Esophagus (tissue), 2 donors: ENCODE measurements at regions not wholly inside any gene's neighbourhood (a gene's known extent, or its start where the extent isn't known, plus 50 kb on each side); places are given as distances from the start of the nearest gene placed in this dataset.
"Not testable (repeated sequence)": the region's sequence is repeated elsewhere in the genome, so short reads cannot be mapped to it uniquely, and the experiment has no call there.

ENCODE experiments used
- H3K27ac ChIP-seq, 2 donors: one replicate each; pipeline ENCODE4 v1.5.1; 2013; ENCODE audit warnings: low read depth in 2 of 2, mild to moderate bottlenecking in 2 of 2, inconsistent platforms in 1 of 2, low read length in 1 of 2, moderate library complexity in 1 of 2
- H3K27me3 ChIP-seq, 2 donors: one replicate each; pipeline ENCODE4 v1.6.1; 2013; ENCODE audit warnings: low read length in 2 of 2, control low read depth in 1 of 2, mild to moderate bottlenecking in 1 of 2; ENCODE audit not compliant: insufficient read depth in 2 of 2, control insufficient read depth in 1 of 2
- H3K36me3 ChIP-seq, 2 donors: one replicate each; pipeline ENCODE4 v1.6.1; 2013; ENCODE audit warnings: low read length in 1 of 2; ENCODE audit not compliant: control insufficient read depth in 2 of 2, insufficient read depth in 2 of 2
- H3K4me1 ChIP-seq, 2 donors: one replicate each; pipeline ENCODE4 v1.6.1; 2013; ENCODE audit warnings: low read length in 1 of 2; ENCODE audit not compliant: control insufficient read depth in 2 of 2, insufficient read depth in 2 of 2
- H3K4me3 ChIP-seq, 2 donors: one replicate each; pipeline ENCODE4 v1.5.1; 2013; ENCODE audit warnings: low read length in 2 of 2, mild to moderate bottlenecking in 2 of 2, low read depth in 1 of 2, moderate library complexity in 1 of 2
- H3K9me3 ChIP-seq, 2 donors: one replicate each; pipeline ENCODE4 v1.6.1; 2013; ENCODE audit warnings: mild to moderate bottlenecking in 2 of 2, low read depth in 1 of 2, low read length in 1 of 2, moderate library complexity in 1 of 2; ENCODE audit not compliant: control insufficient read depth in 2 of 2, insufficient read depth in 1 of 2
- WGBS, 2 donors: extraction: QIAGEN DNeasy Blood & Tissue Kit; methylation state at CpG; one replicate each; pipeline ENCODE4 v1.1.7; 2013; 5-methylcytosine and 5-hydroxymethylcytosine counted together
- donor health status: healthy with polysubstance abuse.
- donor health status: Bipolar disorder and iron deficiency.

- Histone ChIP-seq H3K27me3 (no peaks in the 10 kb centered on the region), H3K9me3 (no peaks in the 10 kb centered on the region), H3K27ac (no peak overlapping the region), H3K4me3 (no peak overlapping the region), H3K4me1 (no peaks in the 10 kb centered on the region), H3K36me3 (no peaks in the 10 kb centered on the region)
- WGBS, 2 donors: 88 to 96% methylated on average over 1 of the region's 1 CpG
Measured at GRCh38 chr1:220425852-220426251, 102.1 kb upstream of the MARK1 start.

DNA sequence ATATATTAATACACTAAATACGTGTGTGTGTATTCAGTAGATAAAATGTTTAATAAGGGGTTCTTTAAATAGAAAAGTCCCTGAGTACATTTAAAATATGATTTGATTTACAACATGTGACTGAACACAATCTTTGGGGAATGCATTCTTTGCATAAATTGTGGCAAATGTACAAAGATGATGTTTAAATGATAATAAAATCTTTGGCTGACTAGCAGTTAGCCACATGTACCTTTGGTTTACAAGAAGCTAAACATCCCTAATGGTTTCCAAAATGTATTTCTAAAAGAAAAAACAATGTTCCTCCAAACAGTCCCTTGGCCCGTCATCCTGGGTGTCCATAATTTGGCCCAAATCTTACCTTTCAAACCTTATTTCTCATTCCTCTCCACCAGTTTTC, 106.4 kb upstream of the MARK1 start:
- 73% methylated on average over 2 of the region's 2 CpGs for WGBS, 2 donors
- no peaks in the 10 kb centered on the region for H3K27me3 ChIP-seq
- H3K27ac ChIP-seq: no peak overlapping the region
- no peaks in the 10 kb centered on the region for H3K4me1 ChIP-seq
- H3K4me3 ChIP-seq: no peak overlapping the region
- no peaks in the 10 kb centered on the region for H3K36me3 ChIP-seq
- no peaks in the 10 kb centered on the region for H3K9me3 ChIP-seq

DNA sequence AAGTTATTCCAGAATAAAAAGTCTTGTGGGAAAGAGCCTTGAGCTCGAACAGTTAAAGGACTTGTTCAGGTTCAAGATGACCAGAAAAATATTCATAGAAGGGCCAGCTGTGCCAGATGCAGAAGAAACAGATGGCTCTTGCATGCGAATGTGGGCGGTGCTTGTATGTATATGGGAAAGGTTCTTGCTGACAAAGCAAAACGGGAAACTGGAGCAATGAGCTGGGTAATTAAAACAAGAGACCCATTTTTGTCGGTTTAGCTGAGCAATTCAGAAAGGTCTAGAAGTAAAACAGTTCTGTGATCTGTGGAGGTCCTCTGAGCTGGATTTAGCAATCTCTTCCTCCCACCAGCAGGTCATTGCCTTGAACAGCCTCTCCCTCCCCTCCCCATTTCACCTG, 107.2 kb upstream of the MARK1 start:
- Histone ChIP-seq H3K36me3 (no peaks in the 10 kb centered on the region), H3K9me3 (no peaks in the 10 kb centered on the region), H3K4me1 (no peaks in the 10 kb centered on the region), H3K27me3 (no peaks in the 10 kb centered on the region), H3K27ac (no peak overlapping the region), H3K4me3 (no peak overlapping the region)
- 51 to 59% methylated on average over 5 of the region's 5 CpGs for WGBS, 2 donors

DNA sequence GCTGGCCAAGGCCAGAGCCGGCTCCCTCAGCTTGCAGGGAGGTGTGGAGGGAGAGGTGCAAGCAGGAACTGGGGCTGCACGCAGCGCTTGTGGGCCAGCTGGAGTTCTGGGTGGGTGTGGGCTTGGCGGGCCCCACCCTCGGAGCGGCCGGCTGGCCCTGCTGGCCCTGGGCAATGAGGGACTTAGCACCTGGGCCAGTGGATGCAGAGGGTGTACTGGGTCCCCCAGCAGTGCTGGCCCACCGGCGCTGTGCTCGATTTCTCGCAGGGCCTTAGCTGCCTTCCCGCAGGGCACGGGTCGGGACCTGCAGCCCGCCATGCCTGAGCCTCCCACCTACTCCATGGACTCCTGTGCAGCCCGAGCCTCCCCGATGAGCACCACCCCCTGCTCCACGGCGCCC, 115.6 kb upstream of the MARK1 start:
- H3K27ac ChIP-seq, H3K9me3 ChIP-seq, H3K4me1 ChIP-seq, H3K4me3 ChIP-seq, H3K36me3 ChIP-seq, H3K27me3 ChIP-seq: not testable (repeated sequence)
- 88 to 90% methylated on average over 11 to 19 of the region's 19 CpGs for WGBS, 2 donors

DNA sequence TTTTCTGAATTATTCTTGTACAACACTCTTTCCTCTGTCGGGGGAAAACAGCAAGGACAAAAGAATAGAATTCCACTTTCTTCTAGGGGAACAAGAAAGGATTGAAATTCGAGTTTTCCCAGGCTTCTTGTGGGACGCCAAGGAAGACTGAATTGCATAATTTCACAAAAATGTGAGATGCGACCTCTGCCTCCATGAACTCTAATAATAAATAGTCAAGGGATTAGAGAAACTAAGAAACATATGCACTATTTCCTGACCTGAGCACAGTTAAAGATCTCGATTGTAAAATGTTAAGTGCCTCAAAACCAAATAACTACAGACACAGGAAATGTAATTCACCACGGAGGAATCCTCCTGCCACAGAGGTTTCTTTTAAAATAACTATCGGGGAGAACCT, 117.3 kb upstream of the MARK1 start:
- Histone ChIP-seq H3K4me1 (no peaks in the 10 kb centered on the region), H3K27me3 (peaks cover 0 to 5% of the 10 kb centered on the region in 2 donors), H3K4me3 (no peak overlapping the region), H3K9me3 (no peaks in the 10 kb centered on the region), H3K27ac (no peak overlapping the region), H3K36me3 (no peaks in the 10 kb centered on the region)
- WGBS, 2 donors: 32 to 39% methylated on average over 7 of the region's 7 CpGs

GRCh38 chr1:220409771-220410595, 118.0 kb upstream of the MARK1 start:
- WGBS, 2 donors: 69% methylated on average over 13 of the region's 13 CpGs
- H3K4me1 ChIP-seq: no peaks in the 10 kb centered on the region
- H3K27me3 ChIP-seq: peaks cover 0 to 5% of the 10 kb centered on the region in 2 donors
- no peaks in the 10 kb centered on the region for H3K9me3 ChIP-seq
- no peak overlapping the region for H3K4me3 ChIP-seq
- H3K27ac ChIP-seq: no peak overlapping the region
- H3K36me3 ChIP-seq: no peaks in the 10 kb centered on the region

DNA sequence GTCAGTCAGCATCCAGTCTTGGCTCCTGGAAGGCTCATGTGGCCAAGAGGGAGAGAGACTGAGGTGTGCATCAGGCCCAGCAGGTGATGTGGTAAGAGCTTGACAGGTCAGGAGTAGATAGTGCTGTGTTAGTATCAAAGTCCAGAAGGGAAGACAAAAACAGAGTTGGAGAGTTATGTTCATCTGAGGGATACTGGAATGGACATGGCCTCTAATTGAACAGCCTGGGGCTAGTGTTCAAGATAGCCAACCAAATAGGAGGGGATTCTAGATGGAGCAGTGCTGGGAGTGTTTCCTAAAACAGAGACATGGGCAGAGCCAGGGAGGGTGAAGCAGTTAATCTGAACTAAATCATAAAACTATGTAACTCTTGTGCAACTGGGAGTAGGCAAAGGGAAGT, 120.7 kb upstream of the MARK1 start:
- no peak overlapping the region for H3K4me3 ChIP-seq
- H3K4me1 ChIP-seq: no peaks in the 10 kb centered on the region
- no peak overlapping the region for H3K27ac ChIP-seq
- no peaks in the 10 kb centered on the region for H3K9me3 ChIP-seq
- peaks cover 0 to 5% of the 10 kb centered on the region in 2 donors for H3K27me3 ChIP-seq
- H3K36me3 ChIP-seq: no peaks in the 10 kb centered on the region

DNA sequence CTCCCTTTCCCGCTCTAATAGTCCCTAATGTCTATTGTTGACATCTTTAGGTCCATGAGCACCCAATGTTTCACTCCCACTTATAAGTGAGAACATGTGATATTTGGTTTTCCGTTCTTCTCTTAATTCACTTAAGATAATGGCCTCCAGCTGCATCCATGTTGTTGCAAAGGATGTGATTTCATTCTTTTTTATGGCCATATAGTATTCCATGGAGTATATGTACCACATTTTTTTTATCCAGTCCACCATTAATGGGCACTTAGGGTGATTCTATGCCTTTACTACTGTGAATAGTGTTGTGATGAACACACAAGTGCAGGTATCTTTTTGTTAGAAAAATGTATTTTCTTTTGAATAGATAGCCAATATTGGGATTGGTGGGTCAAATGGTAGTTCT, 126.0 kb upstream of the RAB3GAP2 start:
- Histone ChIP-seq H3K36me3 (no peaks in the 10 kb centered on the region), H3K9me3 (no peaks in the 10 kb centered on the region), H3K27me3 (no peaks in the 10 kb centered on the region), H3K4me3 (no peak overlapping the region), H3K4me1 (no peaks in the 10 kb centered on the region), H3K27ac (no peak overlapping the region)
- 92 to 94% methylated on average over 2 of the region's 2 CpGs for WGBS, 2 donors

DNA sequence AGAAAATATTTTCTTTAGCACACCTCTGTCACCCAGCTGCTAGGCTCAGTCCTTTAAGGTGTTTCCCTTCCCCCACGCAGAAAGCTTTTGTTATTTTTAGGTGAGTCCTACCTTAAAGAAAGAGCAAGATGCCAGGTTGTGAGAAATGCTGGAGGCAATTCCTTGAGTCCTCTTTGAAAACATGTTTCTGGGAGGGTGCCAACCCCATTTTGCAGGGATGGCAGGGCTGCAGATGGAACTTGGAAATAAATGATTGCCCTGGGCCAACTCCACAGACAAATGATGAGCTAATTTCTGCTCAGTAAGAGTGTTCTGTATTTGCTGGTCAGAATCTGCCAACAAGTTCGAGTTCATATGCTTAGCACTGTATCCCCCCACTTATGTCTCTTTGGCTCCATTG, 119.2 kb upstream of the RAB3GAP2 start:
- 39 to 55% methylated on average over 2 of the region's 2 CpGs for WGBS, 2 donors
- Histone ChIP-seq H3K36me3 (no peaks in the 10 kb centered on the region), H3K9me3 (no peaks in the 10 kb centered on the region), H3K4me3 (no peak overlapping the region), H3K4me1 (no peaks in the 10 kb centered on the region), H3K27ac (no peak overlapping the region), H3K27me3 (no peaks in the 10 kb centered on the region)

DNA sequence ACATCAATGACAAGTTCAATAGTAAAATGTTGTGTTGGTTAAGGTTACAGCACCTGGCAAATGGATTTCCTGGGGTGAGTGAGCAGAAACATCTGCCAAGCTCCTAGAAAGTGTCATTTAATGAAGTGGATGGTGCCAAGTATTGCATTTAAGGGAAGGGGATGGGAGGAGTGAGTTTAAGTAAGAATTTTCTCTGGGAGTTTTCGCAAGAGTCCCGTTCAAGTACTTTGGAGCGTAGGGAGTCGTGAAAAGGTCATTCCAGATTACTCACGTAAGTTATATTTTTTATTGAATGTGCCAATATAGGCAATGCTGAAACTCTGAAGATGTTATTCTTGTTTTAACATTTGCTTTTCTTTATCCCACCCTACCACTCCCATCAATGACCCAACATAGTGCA, 117.4 kb upstream of the RAB3GAP2 start:
- Histone ChIP-seq H3K36me3 (no peaks in the 10 kb centered on the region), H3K4me1 (no peaks in the 10 kb centered on the region), H3K27ac (no peak overlapping the region), H3K9me3 (no peaks in the 10 kb centered on the region), H3K27me3 (no peaks in the 10 kb centered on the region), H3K4me3 (no peak overlapping the region)
- WGBS, 2 donors: 91 to 94% methylated on average over 5 of the region's 5 CpGs
